Breast epithelium (tissue), 3 donors: ENCODE measurements at regions not wholly inside any gene's neighbourhood (a gene's known extent, or its start where the extent isn't known, plus 50 kb on each side); places are given as distances from the start of the nearest gene placed in this dataset.

Source experiments
- CTCF ChIP-seq, 3 donors: fragments of 450-650 bp; IDR thresholded peaks; one replicate each; pipeline ENCODE4 v1.5.1; 2016 to 2017; ENCODE audit warnings: antibody characterized with exemption in 3 of 3, mild to moderate bottlenecking in 3 of 3, moderate library complexity in 3 of 3
- POLR2A ChIP-seq: fragments of 450-650 bp; IDR thresholded peaks from one replicate; pipeline ENCODE4 v1.6.1; 2016; ENCODE audit warnings: antibody characterized with exemption, mild to moderate bottlenecking, moderate library complexity

- no peak for TF ChIP-seq POLR2A
- no peak for TF ChIP-seq CTCF (IDR thresholded peaks at IDR 0.05)
Observed at GRCh38 chr10:33025039-33025438, 67.0 kb upstream of the ITGB1 start.
